K562 (cell line): ENCODE measurements at regions not wholly inside any gene's neighbourhood (a gene's known extent, or its start where the extent isn't known, plus 50 kb on each side); places are given as distances from the start of the nearest gene placed in this dataset.

ENCODE experiments used
- ATAC-seq: fragments of 200-7000 bp; cut with Tn5 transposase; 3 replicates; pipeline ENCODE4 v1.9.1; 2020; ENCODE audit warnings: moderate library complexity
- BruUV-seq: library from RNA; stranded (reverse); fragments of 400-500 nt; replicated peaks from 2 replicates; lab custom pipeline; 2021; lab: Mats Ljungman, UMichigan
- CTCF ChIA-PET: fragments of 300-600 bp; formaldehyde crosslinking; extraction: SDS; loops from one replicate; lab custom pipeline; 2021; ENCODE audit warnings: low intra/inter-chr PET ratio; lab: Yijun Ruan, JAX
- POLR2A ChIA-PET: fragments of 300-600, 350-650 bp; sonication (Branson Sonifier 250); formaldehyde crosslinking; extraction: SDS; loops from one replicate; lab custom pipeline; 2021; ENCODE audit warnings: antibody characterized with exemption, inconsistent platforms; lab: Yijun Ruan, JAX
- DNase-seq, 4 experiments: peaks; one replicate each; pipeline versions ENCODE4 v3.0.0 to v3.0.0-alpha.2; 2011 to 2018; ENCODE audit warnings: low spot score in 3 of 4, mixed read lengths in 3 of 4; ENCODE audit errors: extremely low read depth in 1 of 4
- FAIRE-seq: peaks from 2 replicates; lab custom pipeline; 2011; peaks lifted over from hg19 to GRCh38; lab: Jason Lieb, UNC
- H2AFZ ChIP-seq: 2 replicates; pipeline ENCODE4 v1.6.0; 2011; ENCODE audit warnings: low read depth, low read length, control low read depth, inconsistent platforms
- H3K27ac ChIP-seq: fragments of 200-600 bp; 3 replicates; pipeline ENCODE4 v1.8.0; 2011; ENCODE audit warnings: low read depth, mild to moderate bottlenecking, control low read depth, inconsistent platforms, low read length, moderate library complexity, mixed read lengths; ENCODE audit errors: extremely low read depth
- H3K27me3 ChIP-seq, 2 experiments: fragments of 300-600 bp in 1 of 2; 2 replicates in 1 of 2; 3 replicates in 1 of 2; pipeline versions ENCODE4 v1.6.0 to v1.8.0; 2011; ENCODE audit warnings: inconsistent platforms in 2 of 2, low read length in 2 of 2, mild to moderate bottlenecking in 1 of 2, mixed read lengths in 1 of 2, moderate library complexity in 1 of 2; ENCODE audit not compliant: control insufficient read depth in 2 of 2, insufficient read depth in 2 of 2
- H3K36me3 ChIP-seq: fragments of 300-600 bp; 3 replicates; pipeline ENCODE4 v1.8.0; 2011; ENCODE audit warnings: mild to moderate bottlenecking, low read length, inconsistent platforms; ENCODE audit not compliant: control insufficient read depth, insufficient read depth
- H3K4me1 ChIP-seq, 2 experiments: fragments of 200-600 bp in 1 of 2; replicated peaks in 1 of 2; 2 replicates in 1 of 2; 3 replicates in 1 of 2; pipeline versions ENCODE4 v1.5.1 to v1.8.0; 2011; ENCODE audit warnings: inconsistent platforms in 2 of 2, low read length in 2 of 2, mild to moderate bottlenecking in 1 of 2, mixed read lengths in 1 of 2, moderate library complexity in 1 of 2; ENCODE audit not compliant: control insufficient read depth in 2 of 2, insufficient read depth in 2 of 2
- H3K4me2 ChIP-seq: 2 replicates; pipeline ENCODE4 v1.6.1; 2011; ENCODE audit warnings: low read length, control low read depth, inconsistent platforms, mixed read lengths; ENCODE audit not compliant: insufficient read depth
- H3K4me3 ChIP-seq: fragments of 200-600 bp; sonication (generic), shearing (Covaris generic); 2 replicates; pipeline ENCODE4 v1.5.1; 2016; ENCODE audit warnings: control low read depth, inconsistent platforms
- H3K79me2 ChIP-seq: fragments of 200-600 bp; 3 replicates; pipeline ENCODE4 v1.8.0; 2011; ENCODE audit warnings: low read length, inconsistent platforms; ENCODE audit not compliant: control insufficient read depth, insufficient read depth
- H3K9ac ChIP-seq, 2 experiments: 2 replicates each; pipeline versions ENCODE4 v1.6.0 to v1.6.1; 2011; ENCODE audit warnings: low read depth in 2 of 2, low read length in 2 of 2, control low read depth in 1 of 2, inconsistent platforms in 1 of 2, mild to moderate bottlenecking in 1 of 2, mixed read lengths in 1 of 2; ENCODE audit not compliant: insufficient read depth in 1 of 2
- H3K9me1 ChIP-seq: one replicate; pipeline ENCODE4 v1.6.0; 2011; ENCODE audit warnings: inconsistent platforms, mild to moderate bottlenecking, low read length, moderate library complexity; ENCODE audit not compliant: control insufficient read depth, insufficient read depth
- H3K9me3 ChIP-seq: replicated peaks from 2 replicates; pipeline ENCODE4 v1.5.1; 2011; ENCODE audit warnings: low read depth, low read length, inconsistent platforms; ENCODE audit not compliant: control insufficient read depth, insufficient read depth
- H4K20me1 ChIP-seq: replicated peaks from 2 replicates; pipeline ENCODE4 v1.6.1; 2011; ENCODE audit warnings: low read length, inconsistent platforms, mixed read lengths; ENCODE audit not compliant: control insufficient read depth, insufficient read depth
- BCOR ChIP-seq: fragments of 450-650 bp; IDR thresholded peaks from 2 replicates; pipeline ENCODE4 v1.6.1; 2016
- BMI1 ChIP-seq: fragments of 150-350 bp; IDR thresholded peaks from 2 replicates; pipeline ENCODE4 v1.6.1; 2014; ENCODE audit warnings: low read length
- EGR1 ChIP-seq: fragments of 450-650 bp; conservative IDR thresholded peaks from 2 replicates; pipeline ENCODE4 v1.6.1; 2017; ENCODE audit warnings: mild to moderate bottlenecking
- ESRRB ChIP-seq: fragments of 250-450 bp; sonication (Bioruptor Pico); IDR thresholded peaks from 2 replicates; pipeline ENCODE4 v1.5.0; 2020; ENCODE audit warnings: mild to moderate bottlenecking, moderate library complexity, borderline replicate concordance
- GABPA ChIP-seq: fragments of 200-800 bp; sonication (Bioruptor generic); conservative IDR thresholded peaks from 2 replicates; pipeline ENCODE4 v1.6.1; 2016; ENCODE audit warnings: low read depth, missing genetic modification characterization, missing compliant biosample characterization
- GTF2F1 ChIP-seq: IDR thresholded peaks from 2 replicates; pipeline ENCODE4 v1.6.1; 2011; ENCODE audit warnings: low read depth, low read length, improper control_type of control experiment
- KDM1A ChIP-seq, 2 experiments: fragments of 450-650 bp; IDR thresholded peaks; 2 replicates each; pipeline ENCODE4 v1.6.1; 2016; ENCODE audit warnings: mild to moderate bottlenecking in 2 of 2
- MTA1 ChIP-seq: fragments of 450-650 bp; IDR thresholded peaks from 2 replicates; pipeline ENCODE4 v1.6.1; 2017; ENCODE audit warnings: borderline replicate concordance
- RFX1 ChIP-seq: fragments of 450-650 bp; IDR thresholded peaks from 2 replicates; pipeline ENCODE4 v1.6.1; 2016; ENCODE audit warnings: mild to moderate bottlenecking, moderate library complexity
- whole genome bisulfite sequencing: fragments of 100-300 bp; shearing (Covaris generic); methylation state at CpG from one replicate; pipeline ENCODE4 v1.1.6; 2016; ENCODE audit warnings: low coverage, mixed read lengths; ENCODE audit not compliant: insufficient coverage; ENCODE audit errors: missing lambda C conversion rate; 5-methylcytosine and 5-hydroxymethylcytosine counted together
- in situ Hi-C: fragments of 300-500 bp; cut with MboI; formaldehyde crosslinking; loops from 4 replicates; pipeline ENCODE4 v1.15.0; 2018; ENCODE audit warnings: inconsistent platforms, mixed read lengths
- intact Hi-C: fragments of 100-400 bp; cut with micrococcal nuclease; formaldehyde crosslinking; loops from 2 replicates; pipeline ENCODE4 v1.14.2; 2022
- TF ChIP-seq, protein P1 (sequence below): sonication (generic); formaldehyde crosslinking; IDR thresholded peaks from 2 replicates; pipeline ENCODE4 v1.8.1; 2023; ENCODE audit warnings: mild to moderate bottlenecking, missing genetic modification reagents
- TF ChIP-seq, protein P2 (sequence below): sonication (generic); formaldehyde crosslinking; IDR thresholded peaks from 2 replicates; pipeline ENCODE4 v1.8.1; 2023; ENCODE audit warnings: mild to moderate bottlenecking, missing genetic modification reagents
- TF ChIP-seq, protein P3 (sequence below): sonication (generic); formaldehyde crosslinking; IDR thresholded peaks from 2 replicates; pipeline ENCODE4 v1.8.0; 2022; ENCODE audit warnings: missing genetic modification reagents, mild to moderate bottlenecking, borderline replicate concordance
- TF ChIP-seq, protein P4 (sequence below): sonication (generic); formaldehyde crosslinking; IDR thresholded peaks from 2 replicates; pipeline ENCODE4 v1.8.0; 2022; ENCODE audit warnings: missing genetic modification reagents, mild to moderate bottlenecking, moderate library complexity, borderline replicate concordance

GRCh38 chr11:69216647-69217051 is 60.9 kb downstream of the SMIM38 start (continued):
- TF ChIP-seq, protein P1, sequence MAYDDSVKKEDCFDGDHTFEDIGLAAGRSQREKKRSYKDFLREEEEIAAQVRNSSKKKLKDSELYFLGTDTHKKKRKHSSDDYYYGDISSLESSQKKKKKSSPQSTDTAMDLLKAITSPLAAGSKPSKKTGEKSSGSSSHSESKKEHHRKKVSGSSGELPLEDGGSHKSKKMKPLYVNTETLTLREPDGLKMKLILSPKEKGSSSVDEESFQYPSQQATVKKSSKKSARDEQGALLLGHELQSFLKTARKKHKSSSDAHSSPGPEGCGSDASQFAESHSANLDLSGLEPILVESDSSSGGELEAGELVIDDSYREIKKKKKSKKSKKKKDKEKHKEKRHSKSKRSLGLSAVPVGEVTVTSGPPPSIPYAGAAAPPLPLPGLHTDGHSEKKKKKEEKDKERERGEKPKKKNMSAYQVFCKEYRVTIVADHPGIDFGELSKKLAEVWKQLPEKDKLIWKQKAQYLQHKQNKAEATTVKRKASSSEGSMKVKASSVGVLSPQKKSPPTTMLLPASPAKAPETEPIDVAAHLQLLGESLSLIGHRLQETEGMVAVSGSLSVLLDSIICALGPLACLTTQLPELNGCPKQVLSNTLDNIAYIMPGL: no peak
- TF ChIP-seq EGR1: no peak
- TF ChIP-seq BMI1: no peak
- TF ChIP-seq, all 486 proteins: peak for 0

DNA sequence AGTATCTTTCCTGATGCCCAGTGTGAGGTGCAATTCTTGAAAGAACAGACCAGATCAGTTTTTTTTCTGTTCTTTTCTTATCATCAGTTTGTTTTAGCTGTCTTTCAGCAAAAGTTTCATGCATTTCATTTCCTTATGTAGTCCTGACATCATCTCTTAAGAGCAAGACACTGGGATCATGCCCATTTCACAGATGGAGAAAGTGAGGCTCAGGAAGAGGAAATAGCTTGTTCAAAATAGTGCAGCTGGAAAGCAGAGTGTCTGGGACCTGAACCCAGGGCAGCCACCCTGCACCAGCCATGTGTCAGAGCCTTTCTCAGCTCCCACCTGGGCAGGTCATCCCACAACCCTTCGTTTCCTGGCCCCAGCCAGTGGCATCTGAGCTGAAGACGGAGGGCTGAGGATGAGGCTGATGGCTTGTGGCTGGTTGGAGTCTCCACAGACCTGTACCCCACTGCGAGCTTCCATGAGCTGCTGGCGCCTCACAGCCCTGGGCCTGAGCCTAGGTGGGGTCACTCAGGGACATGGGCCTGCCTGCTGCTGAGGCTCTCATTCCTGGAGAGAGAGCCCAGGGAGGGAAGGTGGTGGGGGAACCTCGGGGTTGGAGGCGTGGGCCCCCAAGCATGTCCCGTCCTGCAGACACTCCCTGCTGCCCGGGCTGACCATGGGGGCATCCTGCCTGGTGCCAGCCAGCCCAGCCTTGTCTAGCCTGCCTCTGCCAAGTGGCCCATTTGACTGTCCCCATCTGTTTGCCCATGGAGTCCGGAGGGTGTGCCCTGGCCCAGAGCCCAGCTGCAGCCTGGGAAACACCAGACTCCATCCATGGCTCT is 61.8 kb downstream of the SMIM38 start:
- Histone ChIP-seq H3K4me2 (no peak overlapping the region), H3K36me3 (no peaks in the 10 kb centered on the region), H4K20me1 (peaks cover 5% of the 10 kb centered on the region; the same call in 1 of the 2 replicates), H3K4me3 (no peak overlapping the region), H3K9ac (no peak overlapping the region), H2AFZ (no peak overlapping the region), H3K27ac (no peak overlapping the region), H3K9me1 (no peaks in the 10 kb centered on the region), H3K27me3 (peaks cover 17 to 59% of the 10 kb centered on the region in 2 experiments; a peak in 4 of 5 replicates), H3K79me2 (no peaks in the 10 kb centered on the region), H3K4me1 (peaks cover 0 to 8% of the 10 kb centered on the region in 2 experiments; a peak in 1 of 5 replicates), H3K9me3 (no peaks in the 10 kb centered on the region)
- ATAC-seq: no peak
- POLR2A ChIA-PET: interaction anchor here (0.6 to 1.2 kb wide), 2 partner anchors 15 to 24 kb away, joined by 3 read pairs; no protein-coding TSS in a partner anchor
- no peak for FAIRE-seq
- CTCF ChIA-PET: no interaction called here
- BruUV-seq: no TSS peak
- 4% methylated on average over 8 of the region's 9 CpGs for WGBS
- in situ Hi-C loops (no loop called here), intact Hi-C loops (loop anchor here (10.0 kb wide), 1 partner anchor 83 kb away; no protein-coding TSS in a partner anchor)
- DNase-seq: no peak
- no peak for TF ChIP-seq GTF2F1
- TF ChIP-seq KDM1A (IDR thresholded peaks at IDR 0.05): peak; percentile 24 to 51; a peak in 1 of 4 replicates
- no peak for TF ChIP-seq GABPA
- TF ChIP-seq, protein P2, sequence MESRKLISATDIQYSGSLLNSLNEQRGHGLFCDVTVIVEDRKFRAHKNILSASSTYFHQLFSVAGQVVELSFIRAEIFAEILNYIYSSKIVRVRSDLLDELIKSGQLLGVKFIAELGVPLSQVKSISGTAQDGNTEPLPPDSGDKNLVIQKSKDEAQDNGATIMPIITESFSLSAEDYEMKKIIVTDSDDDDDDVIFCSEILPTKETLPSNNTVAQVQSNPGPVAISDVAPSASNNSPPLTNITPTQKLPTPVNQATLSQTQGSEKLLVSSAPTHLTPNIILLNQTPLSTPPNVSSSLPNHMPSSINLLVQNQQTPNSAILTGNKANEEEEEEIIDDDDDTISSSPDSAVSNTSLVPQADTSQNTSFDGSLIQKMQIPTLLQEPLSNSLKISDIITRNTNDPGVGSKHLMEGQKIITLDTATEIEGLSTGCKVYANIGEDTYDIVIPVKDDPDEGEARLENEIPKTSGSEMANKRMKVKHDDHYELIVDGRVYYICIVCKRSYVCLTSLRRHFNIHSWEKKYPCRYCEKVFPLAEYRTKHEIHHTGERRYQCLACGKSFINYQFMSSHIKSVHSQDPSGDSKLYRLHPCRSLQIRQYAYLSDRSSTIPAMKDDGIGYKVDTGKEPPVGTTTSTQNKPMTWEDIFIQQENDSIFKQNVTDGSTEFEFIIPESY: no peak
- TF ChIP-seq RFX1: no peak
- no peak for TF ChIP-seq MTA1
- TF ChIP-seq, protein P3, sequence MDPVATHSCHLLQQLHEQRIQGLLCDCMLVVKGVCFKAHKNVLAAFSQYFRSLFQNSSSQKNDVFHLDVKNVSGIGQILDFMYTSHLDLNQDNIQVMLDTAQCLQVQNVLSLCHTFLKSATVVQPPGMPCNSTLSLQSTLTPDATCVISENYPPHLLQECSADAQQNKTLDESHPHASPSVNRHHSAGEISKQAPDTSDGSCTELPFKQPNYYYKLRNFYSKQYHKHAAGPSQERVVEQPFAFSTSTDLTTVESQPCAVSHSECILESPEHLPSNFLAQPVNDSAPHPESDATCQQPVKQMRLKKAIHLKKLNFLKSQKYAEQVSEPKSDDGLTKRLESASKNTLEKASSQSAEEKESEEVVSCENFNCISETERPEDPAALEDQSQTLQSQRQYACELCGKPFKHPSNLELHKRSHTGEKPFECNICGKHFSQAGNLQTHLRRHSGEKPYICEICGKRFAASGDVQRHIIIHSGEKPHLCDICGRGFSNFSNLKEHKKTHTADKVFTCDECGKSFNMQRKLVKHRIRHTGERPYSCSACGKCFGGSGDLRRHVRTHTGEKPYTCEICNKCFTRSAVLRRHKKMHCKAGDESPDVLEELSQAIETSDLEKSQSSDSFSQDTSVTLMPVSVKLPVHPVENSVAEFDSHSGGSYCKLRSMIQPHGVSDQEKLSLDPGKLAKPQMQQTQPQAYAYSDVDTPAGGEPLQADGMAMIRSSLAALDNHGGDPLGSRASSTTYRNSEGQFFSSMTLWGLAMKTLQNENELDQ (CRISPR knock-in tag): no peak
- peak; percentile 43; the same call in 1 of the 2 replicates for TF ChIP-seq BCOR
- TF ChIP-seq, protein P4, sequence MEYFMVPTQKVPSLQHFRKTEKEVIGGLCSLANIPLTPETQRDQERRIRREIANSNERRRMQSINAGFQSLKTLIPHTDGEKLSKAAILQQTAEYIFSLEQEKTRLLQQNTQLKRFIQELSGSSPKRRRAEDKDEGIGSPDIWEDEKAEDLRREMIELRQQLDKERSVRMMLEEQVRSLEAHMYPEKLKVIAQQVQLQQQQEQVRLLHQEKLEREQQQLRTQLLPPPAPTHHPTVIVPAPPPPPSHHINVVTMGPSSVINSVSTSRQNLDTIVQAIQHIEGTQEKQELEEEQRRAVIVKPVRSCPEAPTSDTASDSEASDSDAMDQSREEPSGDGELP (CRISPR knock-in tag): no peak
- TF ChIP-seq ESRRB: no peak
